ENCODE measurements at regions not wholly inside any gene's neighbourhood (a gene's known extent, or its start where the extent isn't known, plus 50 kb on each side); places are given as distances from the start of the nearest gene placed in this dataset.

- DNase-seq = no peak
Observed at GRCh38 chr9:79287708-79288290, 284.0 kb upstream of the TLE4 start.

- no peak for DNase-seq
Observed at GRCh38 chr9:79289856-79290255, 281.9 kb upstream of the TLE4 start.

GRCh38 chr9:79292731-79293280 lies 279.0 kb upstream of the TLE4 start:
- DNase-seq = no peak

GRCh38 chr9:79300068-79300467 lies 271.7 kb upstream of the TLE4 start:
- DNase-seq = no peak

GRCh38 chr9:79301085-79301484 lies 270.7 kb upstream of the TLE4 start:
- DNase-seq = no peak

- no peak for DNase-seq
Observed at GRCh38 chr9:79301551-79302391, 270.0 kb upstream of the TLE4 start.

GRCh38 chr9:79302569-79302968 lies 269.2 kb upstream of the TLE4 start:
- no peak for DNase-seq

- no peak for DNase-seq
Observed at GRCh38 chr9:79308012-79308411, 263.8 kb upstream of the TLE4 start.

- DNase-seq = no peak
Observed at GRCh38 chr9:79312686-79313421, 258.9 kb upstream of the TLE4 start.

- no peak for DNase-seq
Observed at GRCh38 chr9:79325501-79325900, 246.3 kb upstream of the TLE4 start.

- no peak for DNase-seq
Observed at GRCh38 chr9:79329861-79330260, 241.9 kb upstream of the TLE4 start.

- DNase-seq = no peak
Observed at GRCh38 chr9:79334001-79334400, 237.8 kb upstream of the TLE4 start.

GRCh38 chr9:79334711-79335110 lies 237.1 kb upstream of the TLE4 start:
- no peak for DNase-seq

GRCh38 chr9:79335987-79336386 lies 235.8 kb upstream of the TLE4 start:
- no peak for DNase-seq

GRCh38 chr9:79341561-79341960 lies 230.2 kb upstream of the TLE4 start:
- no peak for DNase-seq

- DNase-seq = no peak
Observed at GRCh38 chr9:79346350-79347020, 225.3 kb upstream of the TLE4 start.

GRCh38 chr9:79352322-79352721 lies 219.4 kb upstream of the TLE4 start:
- DNase-seq = no peak

GRCh38 chr9:79353856-79354520 lies 217.8 kb upstream of the TLE4 start:
- DNase-seq = no peak

- DNase-seq = no peak
Observed at GRCh38 chr9:79357194-79357593, 214.6 kb upstream of the TLE4 start.

GRCh38 chr9:79357616-79358015 lies 214.1 kb upstream of the TLE4 start:
- DNase-seq = peak in 1 of 2 donors; percentile 4

- DNase-seq = no peak
Observed at GRCh38 chr9:79360387-79361347, 211.1 kb upstream of the TLE4 start.

Data from hippocampal formation (tissue), 2 donors.